Right atrium auricular region (tissue), 2 donors: ENCODE measurements at regions not wholly inside any gene's neighbourhood (a gene's known extent, or its start where the extent isn't known, plus 50 kb on each side); places are given as distances from the start of the nearest gene placed in this dataset.

Experiments
- DNase-seq: peaks from one replicate; pipeline ENCODE4 v3.0.0-alpha.2; 2019; ENCODE audit warnings: low spot score
- H3K27ac ChIP-seq, 2 donors: fragments of 200-600 bp; sonication (generic); 1 replicate in 1 of 2; 2 replicates in 1 of 2; pipeline ENCODE4 v1.5.1; 2016 to 2019
- H3K27me3 ChIP-seq, 2 donors: fragments of 200-600 bp; sonication (generic); one replicate each; pipeline versions ENCODE4 v1.5.1 to v1.6.0; 2017 to 2019
- H3K36me3 ChIP-seq: fragments of 200-600 bp; sonication (generic); one replicate; pipeline ENCODE4 v1.5.1; 2016
- H3K4me1 ChIP-seq, 2 donors: fragments of 200-600 bp; sonication (generic); one replicate each; pipeline versions ENCODE4 v1.5.1 to v1.6.0; 2017 to 2019
- H3K4me3 ChIP-seq, 2 donors: fragments of 200-600 bp; sonication (generic); 1 replicate in 1 of 2; 2 replicates in 1 of 2; pipeline ENCODE4 v1.5.1; 2017 to 2019; ENCODE audit warnings: mild to moderate bottlenecking in 1 of 2, moderate library complexity in 1 of 2
- H3K9me3 ChIP-seq, 2 donors: fragments of 200-600 bp; sonication (generic); one replicate each; pipeline ENCODE4 v1.5.1; 2019
- CTCF ChIP-seq, 2 donors: fragments of 200-600 bp; sonication (generic); IDR thresholded peaks; one replicate each; pipeline ENCODE4 v1.5.1; 2019; ENCODE audit warnings: antibody characterized with exemption in 2 of 2

- Histone ChIP-seq H3K27ac (no peak overlapping the region), H3K36me3 (no peaks in the 10 kb centered on the region), H3K4me1 (peaks cover 0 to 23% of the 10 kb centered on the region in 2 donors), H3K9me3 (no peaks in the 10 kb centered on the region), H3K4me3 (no peak overlapping the region), H3K27me3 (no peaks in the 10 kb centered on the region)
- DNase-seq, result no peak
- TF ChIP-seq CTCF (IDR thresholded peaks at IDR 0.05), result no peak
These were observed 161.0 kb downstream of the DDX1 start for GRCh38 chr2:15752552-15753232.

GRCh38 chr2:15753233-15753798 lies 161.6 kb downstream of the DDX1 start:
- DNase-seq, result no peak
- Histone ChIP-seq H3K4me3 (no peak overlapping the region), H3K27ac (no peak overlapping the region), H3K9me3 (no peaks in the 10 kb centered on the region), H3K27me3 (no peaks in the 10 kb centered on the region), H3K36me3 (no peaks in the 10 kb centered on the region), H3K4me1 (peaks cover 0 to 18% of the 10 kb centered on the region in 2 donors)
- TF ChIP-seq CTCF (IDR thresholded peaks at IDR 0.05), result no peak

GRCh38 chr2:15753811-15754702 lies 162.4 kb downstream of the DDX1 start:
- Histone ChIP-seq H3K36me3 (no peaks in the 10 kb centered on the region), H3K4me1 (peaks cover 0 to 18% of the 10 kb centered on the region in 2 donors), H3K4me3 (no peak overlapping the region), H3K27me3 (no peaks in the 10 kb centered on the region), H3K27ac (no peak overlapping the region), H3K9me3 (no peaks in the 10 kb centered on the region)
- TF ChIP-seq CTCF (IDR thresholded peaks at IDR 0.05), result no peak
- no peak for DNase-seq

GRCh38 chr2:15754703-15755099 lies 163.0 kb downstream of the DDX1 start:
- no peak for DNase-seq
- no peaks in the 10 kb centered on the region for H3K9me3 ChIP-seq
- no peak overlapping the region for H3K27ac ChIP-seq
- no peak for TF ChIP-seq CTCF (IDR thresholded peaks at IDR 0.05)
- peaks cover 0 to 11% of the 10 kb centered on the region in 2 donors for H3K4me1 ChIP-seq
- no peak overlapping the region for H3K4me3 ChIP-seq
- H3K36me3 ChIP-seq, result no peaks in the 10 kb centered on the region
- H3K27me3 ChIP-seq, result no peaks in the 10 kb centered on the region

- TF ChIP-seq CTCF (IDR thresholded peaks at IDR 0.05), result no peak
- Histone ChIP-seq H3K27me3 (no peaks in the 10 kb centered on the region), H3K4me3 (no peak overlapping the region), H3K9me3 (no peaks in the 10 kb centered on the region), H3K4me1 (peaks cover 0 to 3% of the 10 kb centered on the region in 2 donors), H3K36me3 (no peaks in the 10 kb centered on the region), H3K27ac (no peak overlapping the region)
- DNase-seq, result no peak
These were observed 163.9 kb downstream of the DDX1 start for GRCh38 chr2:15755528-15755927.
